ENCODE measurements at regions not wholly inside any gene's neighbourhood (a gene's known extent, or its start where the extent isn't known, plus 50 kb on each side); places are given as distances from the start of the nearest gene placed in this dataset.
"Not testable (repeated sequence)": the region's sequence is repeated elsewhere in the genome, so short reads cannot be mapped to it uniquely, and the experiment has no call there.

DNA sequence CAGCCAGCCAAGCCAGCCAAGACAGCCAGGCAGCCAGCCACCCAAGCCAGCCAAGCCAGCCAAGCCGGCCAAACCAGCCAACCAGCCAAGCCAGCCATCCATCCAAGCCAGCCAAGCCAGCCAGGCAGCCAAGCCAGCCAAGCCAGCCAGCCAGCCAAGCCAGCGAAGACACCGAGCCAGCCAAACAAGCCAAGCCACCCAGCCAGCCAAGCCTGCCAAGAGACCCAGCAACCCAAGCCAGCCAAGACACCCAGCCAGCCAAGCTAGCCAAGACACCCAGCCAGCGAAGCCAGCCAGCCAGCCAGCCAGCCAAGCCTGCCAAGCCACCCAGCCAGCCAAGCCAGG, 318.0 kb upstream of the PLGLB2 start:
- not testable (repeated sequence) for TF ChIP-seq EZH2 (IDR thresholded peaks at IDR 0.05; ENCODE audit: borderline replicate concordance, low read length)
- TF ChIP-seq, protein P1, sequence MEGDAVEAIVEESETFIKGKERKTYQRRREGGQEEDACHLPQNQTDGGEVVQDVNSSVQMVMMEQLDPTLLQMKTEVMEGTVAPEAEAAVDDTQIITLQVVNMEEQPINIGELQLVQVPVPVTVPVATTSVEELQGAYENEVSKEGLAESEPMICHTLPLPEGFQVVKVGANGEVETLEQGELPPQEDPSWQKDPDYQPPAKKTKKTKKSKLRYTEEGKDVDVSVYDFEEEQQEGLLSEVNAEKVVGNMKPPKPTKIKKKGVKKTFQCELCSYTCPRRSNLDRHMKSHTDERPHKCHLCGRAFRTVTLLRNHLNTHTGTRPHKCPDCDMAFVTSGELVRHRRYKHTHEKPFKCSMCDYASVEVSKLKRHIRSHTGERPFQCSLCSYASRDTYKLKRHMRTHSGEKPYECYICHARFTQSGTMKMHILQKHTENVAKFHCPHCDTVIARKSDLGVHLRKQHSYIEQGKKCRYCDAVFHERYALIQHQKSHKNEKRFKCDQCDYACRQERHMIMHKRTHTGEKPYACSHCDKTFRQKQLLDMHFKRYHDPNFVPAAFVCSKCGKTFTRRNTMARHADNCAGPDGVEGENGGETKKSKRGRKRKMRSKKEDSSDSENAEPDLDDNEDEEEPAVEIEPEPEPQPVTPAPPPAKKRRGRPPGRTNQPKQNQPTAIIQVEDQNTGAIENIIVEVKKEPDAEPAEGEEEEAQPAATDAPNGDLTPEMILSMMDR (IDR thresholded peaks at IDR 0.05; ENCODE audit: low read length) = not testable (repeated sequence)
